Fibroblast of mammary gland (primary cell): ENCODE measurements at regions not wholly inside any gene's neighbourhood (a gene's known extent, or its start where the extent isn't known, plus 50 kb on each side); places are given as distances from the start of the nearest gene placed in this dataset.
A peak's percentile ranks its signal among the peaks of the same experiment; 100 is the strongest.
"Not testable (repeated sequence)": the region's sequence is repeated elsewhere in the genome, so short reads cannot be mapped to it uniquely, and the experiment has no call there.

ENCODE experiments used
- DNase-seq: peaks from one replicate; pipeline ENCODE4 v3.0.0-alpha.2; 2010; ENCODE audit warnings: low read depth
- H3K4me3 ChIP-seq: 2 replicates; pipeline ENCODE4 v1.5.1; 2011; ENCODE audit warnings: low read depth, mild to moderate bottlenecking, low read length, moderate library complexity; ENCODE audit not compliant: control insufficient read depth
- TF ChIP-seq, protein P1 (sequence below): conservative IDR thresholded peaks from 2 replicates; pipeline ENCODE4 v1.5.1; 2011; ENCODE audit warnings: low read depth, low read length, inconsistent platforms; ENCODE audit not compliant: control insufficient read depth, insufficient read depth

GRCh38 chr1:192876633-192877032 lies 67.8 kb downstream of the RGS2 start:
- TF ChIP-seq, protein P1, sequence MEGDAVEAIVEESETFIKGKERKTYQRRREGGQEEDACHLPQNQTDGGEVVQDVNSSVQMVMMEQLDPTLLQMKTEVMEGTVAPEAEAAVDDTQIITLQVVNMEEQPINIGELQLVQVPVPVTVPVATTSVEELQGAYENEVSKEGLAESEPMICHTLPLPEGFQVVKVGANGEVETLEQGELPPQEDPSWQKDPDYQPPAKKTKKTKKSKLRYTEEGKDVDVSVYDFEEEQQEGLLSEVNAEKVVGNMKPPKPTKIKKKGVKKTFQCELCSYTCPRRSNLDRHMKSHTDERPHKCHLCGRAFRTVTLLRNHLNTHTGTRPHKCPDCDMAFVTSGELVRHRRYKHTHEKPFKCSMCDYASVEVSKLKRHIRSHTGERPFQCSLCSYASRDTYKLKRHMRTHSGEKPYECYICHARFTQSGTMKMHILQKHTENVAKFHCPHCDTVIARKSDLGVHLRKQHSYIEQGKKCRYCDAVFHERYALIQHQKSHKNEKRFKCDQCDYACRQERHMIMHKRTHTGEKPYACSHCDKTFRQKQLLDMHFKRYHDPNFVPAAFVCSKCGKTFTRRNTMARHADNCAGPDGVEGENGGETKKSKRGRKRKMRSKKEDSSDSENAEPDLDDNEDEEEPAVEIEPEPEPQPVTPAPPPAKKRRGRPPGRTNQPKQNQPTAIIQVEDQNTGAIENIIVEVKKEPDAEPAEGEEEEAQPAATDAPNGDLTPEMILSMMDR = no peak
- H3K4me3 ChIP-seq = no peak overlapping the region
- DNase-seq = no peak

GRCh38 chr1:192877283-192877886 lies 68.5 kb downstream of the RGS2 start:
- H3K4me3 ChIP-seq = no peak overlapping the region
- peak; percentile 29 for DNase-seq
- TF ChIP-seq, protein P1 = no peak

DNA sequence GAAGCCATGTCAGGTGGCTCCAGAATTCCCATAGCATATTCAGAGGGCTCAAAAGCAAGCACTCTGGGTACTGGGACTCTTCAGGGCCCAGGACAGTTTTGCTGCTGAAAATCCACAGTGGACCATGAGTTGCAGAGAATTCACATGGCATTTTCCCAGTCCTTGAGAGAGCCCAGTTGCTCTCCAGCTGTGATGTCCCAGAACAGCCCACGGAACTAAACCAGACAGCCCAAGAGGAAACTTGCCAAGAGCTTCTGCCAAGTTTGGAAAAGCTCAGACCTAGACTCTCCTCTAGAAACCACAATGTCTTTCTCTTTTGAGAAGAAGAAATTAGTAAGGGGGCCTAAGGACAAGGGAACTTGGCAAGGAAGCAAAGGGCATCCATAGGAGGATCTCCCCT lies 69.4 kb downstream of the RGS2 start:
- DNase-seq = peak; percentile 62
- TF ChIP-seq, protein P1 = no peak
- no peak overlapping the region for H3K4me3 ChIP-seq

GRCh38 chr1:192879406-192879805 lies 70.6 kb downstream of the RGS2 start:
- peak; percentile 14 for DNase-seq
- TF ChIP-seq, protein P1 = no peak
- H3K4me3 ChIP-seq = no peak overlapping the region

- H3K4me3 ChIP-seq = no peak overlapping the region
- no peak for DNase-seq
- TF ChIP-seq, protein P1 = no peak
Measured at GRCh38 chr1:192880231-192880630, 71.4 kb downstream of the RGS2 start.

- H3K4me3 ChIP-seq = no peak overlapping the region
- DNase-seq = no peak
- TF ChIP-seq, protein P1 = no peak
Measured at GRCh38 chr1:192884241-192884640, 75.4 kb downstream of the RGS2 start.

GRCh38 chr1:192885387-192885786 lies 76.5 kb downstream of the RGS2 start:
- DNase-seq, H3K4me3 ChIP-seq: not testable (repeated sequence)
